ENCODE measurements at regions not wholly inside any gene's neighbourhood (a gene's known extent, or its start where the extent isn't known, plus 50 kb on each side); places are given as distances from the start of the nearest gene placed in this dataset.

DNA sequence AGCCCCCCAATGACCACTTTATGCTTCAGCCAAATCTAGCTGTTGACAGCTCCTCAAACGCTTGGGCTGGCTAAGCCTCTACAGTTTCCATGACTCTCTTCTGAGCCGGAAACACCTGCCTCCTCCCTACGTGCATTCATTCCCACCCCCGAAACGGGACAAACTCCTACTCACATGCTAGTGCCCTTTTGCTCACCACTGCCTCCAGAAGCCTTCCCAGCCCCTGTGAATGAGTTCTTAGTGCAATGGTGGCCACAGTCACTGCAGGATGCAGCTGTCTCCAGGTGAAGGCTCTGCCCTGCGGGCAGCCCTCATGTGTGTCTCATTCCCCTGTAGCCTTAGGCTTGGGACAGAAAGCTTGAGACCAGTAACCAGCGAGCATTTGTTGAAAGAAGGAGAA lies 68.8 kb upstream of the DAB2IP start:
- no peak for TF ChIP-seq CTCF (IDR thresholded peaks at IDR 0.05 in 8 of 11, conservative IDR thresholded peaks at IDR 0.05 in 3 of 11)
- no peak for TF ChIP-seq POLR2A (IDR thresholded peaks at IDR 0.05)
